GM19467 (cell line): ENCODE measurements at regions not wholly inside any gene's neighbourhood (a gene's known extent, or its start where the extent isn't known, plus 50 kb on each side); places are given as distances from the start of the nearest gene placed in this dataset.

Source experiments
- ATAC-seq: cut with Tn5 transposase; IDR thresholded peaks from one replicate; pipeline ENCODE4 v1.9.1; 2021; ENCODE audit warnings: mild to moderate bottlenecking, moderate library complexity; ENCODE audit not compliant: unreplicated experiment

GRCh38 chr10:128820663-128821062 is 646.4 kb upstream of the MGMT start:
- no peak for ATAC-seq

GRCh38 chr10:128823201-128823600 is 643.8 kb upstream of the MGMT start:
- ATAC-seq, result no peak

DNA sequence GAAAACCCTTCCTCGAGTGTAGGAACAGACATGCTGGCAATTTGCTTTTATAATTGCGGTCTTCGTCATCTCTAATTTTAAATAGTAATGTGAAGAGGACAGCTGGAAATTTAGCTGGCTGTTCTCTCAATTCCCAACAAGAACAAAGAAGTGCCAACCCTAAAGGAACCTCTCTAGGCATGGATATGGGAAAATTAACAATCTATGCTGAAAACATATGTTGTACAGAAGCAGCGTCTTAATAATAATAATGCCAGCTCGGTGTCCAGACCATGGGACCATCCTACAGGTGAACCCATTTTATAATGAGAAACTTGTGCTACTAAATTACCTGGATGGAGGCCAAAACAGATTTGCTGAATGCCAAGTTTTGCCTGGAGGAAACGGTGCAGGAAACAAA is 641.4 kb upstream of the MGMT start:
- ATAC-seq, result no peak

- ATAC-seq, result no peak
Measured at GRCh38 chr10:128833671-128834070, 633.4 kb upstream of the MGMT start.

DNA sequence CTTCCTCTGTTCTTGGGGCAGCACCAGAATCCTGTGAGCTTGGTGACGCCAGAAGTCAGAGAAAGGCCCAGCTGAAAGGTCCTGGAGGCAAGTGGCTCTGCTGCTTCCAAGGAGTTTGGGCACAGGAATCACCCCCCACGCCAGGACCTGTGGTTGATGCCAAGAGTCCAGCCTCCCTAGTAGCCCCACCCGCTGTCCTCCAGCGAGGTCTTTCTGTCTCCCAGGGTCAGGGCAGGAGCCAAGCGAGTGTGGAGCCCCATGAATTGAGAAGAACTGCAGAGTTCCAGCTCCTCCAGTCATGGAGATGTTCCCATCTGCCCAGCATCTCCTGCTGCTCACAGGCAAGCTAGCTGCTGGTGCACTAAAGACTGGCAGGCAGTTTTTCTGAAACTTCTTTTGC is 631.7 kb upstream of the MGMT start:
- ATAC-seq, result no peak

DNA sequence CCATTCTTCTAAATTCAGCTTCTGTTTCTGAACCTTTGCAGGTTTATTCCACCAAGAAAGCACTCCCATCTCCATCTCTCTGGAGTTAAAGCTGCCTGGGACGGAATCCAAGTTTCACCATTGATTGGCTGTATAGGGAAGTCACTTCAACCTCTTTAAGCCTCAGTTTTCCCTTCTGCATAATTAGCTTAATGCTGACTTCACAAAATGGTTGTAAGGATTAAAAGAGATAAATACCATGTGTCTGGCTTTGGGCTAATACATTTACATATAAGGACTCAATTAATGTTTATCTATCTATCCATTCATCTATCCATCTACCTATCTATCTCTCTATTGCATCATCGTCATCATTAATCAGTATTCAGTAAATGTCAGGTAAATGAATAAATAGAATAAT is 629.6 kb upstream of the MGMT start:
- no peak for ATAC-seq

DNA sequence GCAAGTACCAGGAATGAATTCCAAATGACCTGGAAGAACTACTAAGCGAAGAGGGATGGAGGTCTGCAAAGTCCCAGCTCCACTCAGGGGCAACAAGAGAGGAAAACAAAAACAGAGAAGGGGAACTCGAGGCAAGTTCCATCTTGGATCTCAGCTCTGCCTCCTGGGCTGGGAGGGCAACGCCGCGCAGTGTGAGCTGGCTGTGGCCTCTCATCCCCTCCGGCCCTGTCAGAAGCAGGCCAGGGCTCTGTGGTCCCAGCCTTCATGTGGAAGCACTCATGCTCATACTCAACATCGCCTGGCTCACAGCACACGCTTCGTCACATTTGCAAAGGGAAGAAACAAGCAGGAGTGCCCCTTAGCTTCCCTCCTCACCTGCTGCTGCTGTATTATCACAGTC is 627.9 kb upstream of the MGMT start:
- ATAC-seq, result no peak

DNA sequence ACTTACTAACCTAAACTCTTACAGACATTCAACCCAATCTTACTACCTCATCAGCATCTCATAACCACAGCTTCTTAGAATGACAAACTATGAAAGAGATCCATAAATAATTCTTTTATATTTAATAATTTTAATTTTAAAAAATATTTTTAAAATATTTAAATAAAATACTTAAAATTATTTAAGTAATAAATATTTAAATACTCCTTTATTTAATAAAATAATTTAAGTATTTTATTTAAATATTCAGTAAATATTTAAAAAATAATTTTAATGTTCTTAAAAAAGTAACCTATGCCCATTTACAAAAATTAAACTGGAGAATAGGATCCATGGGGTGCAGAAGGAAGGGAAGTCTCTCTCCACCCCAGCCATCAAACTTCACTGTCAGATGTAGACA is 627.3 kb upstream of the MGMT start:
- no peak for ATAC-seq

- no peak for ATAC-seq
Measured at GRCh38 chr10:128843972-128844371, 623.1 kb upstream of the MGMT start.

GRCh38 chr10:128846927-128847326 is 620.1 kb upstream of the MGMT start:
- no peak for ATAC-seq

- no peak for ATAC-seq
Measured at GRCh38 chr10:128848810-128849209, 618.2 kb upstream of the MGMT start.

DNA sequence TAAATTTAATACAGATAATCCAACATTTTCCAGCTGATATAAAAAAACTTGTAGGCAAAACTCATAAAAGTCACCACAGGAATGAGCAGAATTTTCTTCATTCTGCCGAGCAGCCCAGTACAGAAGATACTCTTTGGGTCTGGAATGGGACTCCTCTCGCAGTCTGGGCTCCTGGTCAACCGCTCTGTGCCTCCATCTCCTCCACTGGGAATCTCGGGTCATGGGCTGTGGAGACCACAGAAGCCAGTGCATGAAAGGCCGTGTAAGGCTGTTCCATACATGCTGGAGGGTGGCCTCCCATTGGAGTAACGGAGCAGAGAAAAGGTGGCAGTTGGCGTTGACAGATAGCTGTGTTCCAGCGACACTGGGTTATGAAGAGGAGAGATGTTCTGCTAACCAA is 616.4 kb upstream of the MGMT start:
- ATAC-seq, result no peak

DNA sequence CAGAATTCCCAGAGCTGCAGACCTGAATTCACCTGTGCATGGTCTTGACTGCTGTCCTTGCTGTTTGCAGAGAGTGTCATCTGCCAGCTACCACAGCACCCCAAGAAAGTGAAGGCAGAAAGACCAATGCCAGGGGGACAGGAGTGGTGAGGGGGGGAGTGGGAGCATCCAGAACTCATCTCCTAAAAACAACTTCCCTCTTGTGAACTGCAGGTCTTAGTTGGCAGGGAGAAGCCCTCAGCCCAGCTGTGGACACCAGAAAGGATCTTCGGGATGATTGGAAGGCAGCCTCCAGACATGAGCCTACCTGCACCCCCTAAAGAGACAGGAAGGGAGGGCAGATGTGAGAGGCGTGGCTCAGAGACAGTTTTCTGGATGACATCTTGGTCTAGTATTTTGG is 615.8 kb upstream of the MGMT start:
- no peak for ATAC-seq

DNA sequence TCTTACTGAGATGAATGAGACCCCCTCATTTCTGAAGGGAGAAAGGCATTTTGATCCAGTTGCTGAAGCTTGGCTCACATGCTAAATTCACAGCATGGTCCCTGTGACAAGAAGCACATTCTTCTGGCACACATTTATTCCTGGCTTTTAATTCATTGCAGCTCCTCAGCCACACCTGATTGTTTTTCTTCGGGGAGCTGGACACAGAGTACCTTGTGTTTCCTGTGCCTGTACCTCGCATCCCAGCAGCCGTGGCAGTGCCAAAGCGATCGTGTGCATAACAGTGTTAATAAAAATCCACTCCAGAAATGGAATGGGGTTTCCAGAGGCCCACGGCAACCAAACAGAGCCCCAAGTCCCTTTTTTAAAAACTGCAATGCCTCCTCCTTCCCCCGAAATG is 615.3 kb upstream of the MGMT start:
- ATAC-seq, result no peak

GRCh38 chr10:128852449-128852848 is 614.6 kb upstream of the MGMT start:
- ATAC-seq, result no peak

DNA sequence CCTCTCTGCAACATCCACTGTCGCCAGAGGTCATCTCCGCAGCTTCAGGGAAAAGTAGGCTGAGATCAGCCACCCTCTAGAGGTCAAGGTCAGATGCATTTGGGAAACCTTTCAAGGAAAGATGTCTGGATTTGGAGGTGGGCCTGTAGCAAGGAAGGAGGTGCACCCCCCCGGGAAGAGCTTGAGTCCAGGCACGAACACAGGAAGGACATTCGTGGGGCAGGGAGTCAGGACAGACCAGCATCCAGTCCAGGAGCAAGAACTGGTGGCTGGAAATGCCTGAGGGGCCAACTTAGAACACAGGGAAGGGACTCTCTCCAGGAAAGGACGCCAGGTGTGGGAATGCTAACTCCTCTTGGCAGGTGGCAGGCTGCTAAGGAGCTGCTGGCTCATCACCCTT is 614.1 kb upstream of the MGMT start:
- ATAC-seq, result no peak

DNA sequence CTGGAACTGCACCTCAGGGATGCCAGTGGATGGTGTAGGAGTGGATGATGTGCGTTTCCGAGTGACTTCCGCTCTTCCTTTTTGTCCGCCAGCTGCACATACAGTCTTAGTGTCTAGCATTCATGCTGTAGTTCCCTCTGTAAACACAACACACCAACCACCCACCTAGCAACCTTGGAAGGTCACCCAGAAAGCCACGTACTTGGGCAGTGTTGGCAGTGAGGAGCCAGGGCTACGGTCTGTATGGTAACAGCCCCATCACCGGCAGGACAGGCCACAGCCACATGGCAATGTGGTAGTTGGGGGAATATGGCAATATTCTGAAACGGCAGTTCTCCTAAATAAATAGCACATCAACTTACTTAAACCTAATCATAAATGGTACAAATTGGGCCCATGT is 613.5 kb upstream of the MGMT start:
- ATAC-seq, result no peak

DNA sequence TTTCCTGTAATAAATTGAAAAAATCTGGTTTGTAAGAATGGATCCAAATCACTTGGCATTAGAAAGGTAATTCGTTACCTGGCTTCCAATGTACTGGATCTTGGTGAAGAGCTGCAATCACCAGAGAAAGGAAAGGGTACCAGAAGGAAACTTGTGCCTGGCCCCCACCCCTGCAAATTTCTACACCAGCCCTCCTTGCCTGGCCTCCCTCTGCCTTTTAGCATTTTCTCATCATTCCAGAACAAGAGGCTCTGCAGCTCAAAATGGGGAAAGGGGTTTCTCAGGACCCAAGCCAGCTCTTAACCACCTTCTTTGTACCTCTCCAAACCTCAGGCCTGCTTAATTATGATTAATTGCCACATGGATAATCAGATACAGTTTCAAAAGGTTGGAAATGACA is 612.8 kb upstream of the MGMT start:
- ATAC-seq, result no peak

- no peak for ATAC-seq
Measured at GRCh38 chr10:128854963-128855362, 612.1 kb upstream of the MGMT start.

GRCh38 chr10:128855618-128856428 is 611.2 kb upstream of the MGMT start:
- no peak for ATAC-seq

DNA sequence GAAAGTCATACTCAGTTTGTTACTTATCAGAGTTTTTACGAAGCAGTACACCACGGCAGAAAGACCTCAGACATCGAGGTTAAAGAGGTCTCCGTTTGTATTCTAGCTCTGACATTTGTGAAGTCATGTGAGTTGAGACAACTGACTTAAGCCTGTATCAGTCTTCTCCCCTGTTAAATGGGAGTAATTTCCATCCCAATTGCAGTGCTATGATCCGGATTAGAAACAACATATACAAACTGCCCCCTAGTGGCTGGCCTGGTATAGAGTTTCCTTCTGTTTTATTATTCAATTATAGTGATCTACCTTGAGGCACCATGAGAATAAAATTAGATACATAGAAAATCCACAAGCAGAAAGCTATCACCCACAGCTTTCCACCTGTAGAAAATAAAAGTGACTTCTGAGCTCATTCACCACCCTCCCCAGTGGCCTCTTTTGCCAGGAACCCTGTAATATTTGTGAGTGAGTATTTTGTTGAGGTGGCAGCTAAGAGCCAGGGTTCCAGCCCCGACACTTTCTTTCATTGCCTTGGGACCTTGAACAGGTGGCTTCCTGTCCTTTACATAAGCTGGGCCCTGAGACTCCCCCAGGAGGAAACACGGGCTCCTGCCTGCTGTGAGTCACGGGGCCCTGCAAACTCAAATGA is 607.2 kb upstream of the MGMT start:
- no peak for ATAC-seq

- ATAC-seq, result no peak
Measured at GRCh38 chr10:128860574-128860973, 606.5 kb upstream of the MGMT start.
